PC-9 (cell line): ENCODE measurements at regions not wholly inside any gene's neighbourhood (a gene's known extent, or its start where the extent isn't known, plus 50 kb on each side); places are given as distances from the start of the nearest gene placed in this dataset.

Source experiments
- CTCF ChIP-seq: fragments of 200-600 bp; sonication (generic); conservative IDR thresholded peaks from 2 replicates; pipeline ENCODE4 v1.6.1; 2017; ENCODE audit warnings: mixed run types, antibody characterized with exemption, mild to moderate bottlenecking, moderate library complexity
- EZH2 ChIP-seq: fragments of 200-600 bp; sonication (generic); IDR thresholded peaks from 2 replicates; pipeline ENCODE4 v1.8.0; 2017; ENCODE audit warnings: antibody characterized with exemption, low read depth

DNA sequence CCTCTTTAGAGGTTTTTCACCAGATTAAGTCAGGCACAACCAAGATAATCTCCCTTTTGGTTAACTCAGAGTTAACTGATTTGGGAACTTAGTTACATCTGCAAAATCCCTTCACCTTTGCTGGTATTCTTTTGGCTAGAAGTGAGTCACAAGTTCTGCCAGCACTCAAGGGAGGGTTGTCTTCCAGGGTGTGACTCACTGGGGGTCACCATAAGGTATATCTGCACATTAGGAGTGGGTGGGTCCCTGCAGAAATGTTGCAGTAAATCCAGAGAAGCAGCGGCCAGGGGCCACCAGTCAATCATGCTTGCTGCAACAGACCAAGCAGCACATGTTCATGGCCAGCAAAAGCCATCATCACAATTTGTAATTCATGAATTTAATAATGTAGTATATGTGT is 59.8 kb upstream of the MAML3 start:
- TF ChIP-seq CTCF = no peak
- no peak for TF ChIP-seq EZH2
